HEK293T (cell line): ENCODE measurements at regions not wholly inside any gene's neighbourhood (a gene's known extent, or its start where the extent isn't known, plus 50 kb on each side); places are given as distances from the start of the nearest gene placed in this dataset.

ENCODE experiments used
- CTBP1 ChIP-seq: fragments of 450-650 bp; IDR thresholded peaks from 2 replicates; pipeline ENCODE4 v1.6.1; 2016; ENCODE audit warnings: borderline replicate concordance
- ELF4 ChIP-seq: fragments of 450-650 bp; IDR thresholded peaks from 2 replicates; pipeline ENCODE4 v1.6.1; 2017; ENCODE audit warnings: antibody characterized with exemption
- FOXK2 ChIP-seq: fragments of 450-650 bp; IDR thresholded peaks from 2 replicates; pipeline ENCODE4 v1.6.1; 2016; ENCODE audit warnings: mild to moderate bottlenecking
- FOXM1 ChIP-seq: fragments of 450-650 bp; IDR thresholded peaks from 2 replicates; pipeline ENCODE4 v1.6.1; 2017; ENCODE audit warnings: mild to moderate bottlenecking, borderline replicate concordance
- PKNOX1 ChIP-seq: fragments of 450-650 bp; IDR thresholded peaks from 2 replicates; pipeline ENCODE4 v1.6.1; 2016
- SP1 ChIP-seq: fragments of 450-650 bp; IDR thresholded peaks from 2 replicates; pipeline ENCODE4 v1.6.1; 2017
- SUZ12 ChIP-seq: fragments of 450-650 bp; IDR thresholded peaks from 2 replicates; pipeline ENCODE4 v1.6.1; 2016; ENCODE audit warnings: mild to moderate bottlenecking
- TARDBP ChIP-seq: fragments of 450-650 bp; IDR thresholded peaks from 2 replicates; pipeline ENCODE4 v1.6.1; 2016

DNA sequence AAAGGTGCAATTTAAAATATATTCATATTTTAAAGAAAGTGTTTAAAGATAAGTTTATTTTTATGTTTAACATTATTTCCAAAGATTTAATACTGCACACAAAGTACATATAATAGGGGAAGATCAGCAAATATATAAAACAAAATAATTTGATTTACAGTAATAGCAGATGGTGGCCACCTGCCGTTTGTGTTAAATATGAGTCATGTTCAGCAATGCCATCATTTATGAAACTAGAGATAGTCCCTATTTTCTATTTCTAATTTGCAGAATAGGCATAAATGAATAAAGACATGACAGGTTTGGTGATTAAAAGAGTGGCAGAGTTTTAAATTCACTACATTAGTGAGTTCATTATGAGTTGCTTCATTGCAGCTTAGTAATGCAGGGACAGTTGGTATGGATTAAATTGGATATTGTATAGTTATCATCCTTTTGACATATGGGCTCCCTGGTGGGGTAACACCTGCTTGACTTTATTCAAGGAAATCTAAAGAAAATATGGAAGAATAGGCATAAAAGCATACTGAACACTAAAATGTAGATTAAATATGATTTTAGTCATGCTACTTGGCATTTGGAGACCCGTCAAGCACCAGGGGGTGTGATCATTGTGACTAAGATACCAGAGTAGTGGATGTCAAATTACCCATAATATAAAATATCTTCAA, 78.8 kb upstream of the BANK1 start:
- TF ChIP-seq FOXM1 (no peak), SP1 (no peak), CTBP1 (no peak), PKNOX1 (no peak), ELF4 (no peak), TARDBP (no peak), SUZ12 (no peak), FOXK2 (no peak)
